PC-3 (cell line): ENCODE measurements at regions not wholly inside any gene's neighbourhood (a gene's known extent, or its start where the extent isn't known, plus 50 kb on each side); places are given as distances from the start of the nearest gene placed in this dataset.
A peak's percentile ranks its signal among the peaks of the same experiment; 100 is the strongest.

Experiments
- ATAC-seq: fragments of 200-7000 bp; cut with Tn5 transposase; 2 replicates; pipeline ENCODE4 v1.9.1; 2020; ENCODE audit warnings: mild to moderate bottlenecking, moderate library complexity
- BruUV-seq: library from RNA; stranded (reverse); fragments of 400-500 nt; replicated peaks from 2 replicates; lab custom pipeline; 2021; lab: Mats Ljungman, UMichigan
- CTCF ChIA-PET: fragments of 300-600 bp; sonication (Branson Sonifier 250); formaldehyde crosslinking; loops from one replicate; lab custom pipeline; 2022; ENCODE audit warnings: antibody characterized with exemption; lab: Charles Lee
- POLR2A ChIA-PET: fragments of 300-600 bp; sonication (Branson Sonifier 250); formaldehyde crosslinking; loops from one replicate; lab custom pipeline; 2022; ENCODE audit warnings: antibody characterized with exemption; ENCODE audit not compliant: unreplicated experiment; lab: Charles Lee
- DNase-seq: peaks from one replicate; pipeline ENCODE4 v3.0.0-alpha.2; 2015
- H2AFZ ChIP-seq: fragments of 300-600 bp; sonication (generic); 2 replicates; pipeline ENCODE4 v1.6.0; 2016; ENCODE audit warnings: antibody characterized with exemption, low read length
- H3F3A ChIP-seq: fragments of 300-600 bp; sonication (generic); one replicate; pipeline ENCODE4 v1.6.0; 2017; ENCODE audit warnings: antibody characterized with exemption, low read length, control low read depth, mild to moderate bottlenecking; ENCODE audit not compliant: unreplicated experiment
- H3K27ac ChIP-seq: fragments of 300-600 bp; sonication (generic); 2 replicates; pipeline ENCODE4 v1.5.1; 2016; ENCODE audit warnings: mild to moderate bottlenecking, low read length
- H3K27me3 ChIP-seq: fragments of 300-600 bp; sonication (generic); 2 replicates; pipeline ENCODE4 v1.6.1; 2016; ENCODE audit warnings: low read length, mixed read lengths
- H3K36me3 ChIP-seq: fragments of 300-600 bp; sonication (generic); 2 replicates; pipeline ENCODE4 v1.6.1; 2016; ENCODE audit warnings: low read depth, mixed run types, low read length, mixed read lengths
- H3K4me1 ChIP-seq: fragments of 300-600 bp; sonication (generic); 2 replicates; pipeline ENCODE4 v1.5.1; 2016; ENCODE audit warnings: low read length; ENCODE audit not compliant: insufficient read depth
- H3K4me2 ChIP-seq: fragments of 300-600 bp; sonication (generic); 2 replicates; pipeline ENCODE4 v1.6.0; 2016; ENCODE audit warnings: low read length
- H3K4me3 ChIP-seq: fragments of 300-600 bp; sonication (generic); 2 replicates; pipeline ENCODE4 v1.5.1; 2016; ENCODE audit warnings: mild to moderate bottlenecking, low read length, mixed read lengths
- H3K79me2 ChIP-seq: fragments of 300-600 bp; sonication (generic); 2 replicates; pipeline ENCODE4 v1.6.1; 2017; ENCODE audit warnings: low read length, mixed read lengths
- H3K9ac ChIP-seq: fragments of 300-600 bp; sonication (generic); 2 replicates; pipeline ENCODE4 v1.6.0; 2016; ENCODE audit warnings: mild to moderate bottlenecking, low read length
- H3K9me2 ChIP-seq: fragments of 300-600 bp; sonication (generic); replicated peaks from 2 replicates; pipeline ENCODE4 v1.6.1; 2016; ENCODE audit warnings: mixed run types, low read length, mixed read lengths
- H3K9me3 ChIP-seq: fragments of 300-600 bp; sonication (generic); 2 replicates; pipeline ENCODE4 v1.6.1; 2016; ENCODE audit warnings: low read length, mixed read lengths
- H4K20me1 ChIP-seq: fragments of 300-600 bp; sonication (generic); 2 replicates; pipeline ENCODE4 v1.6.1; 2016; ENCODE audit warnings: low read length, mixed read lengths
- EZH2 ChIP-seq: fragments of 300-600 bp; sonication (generic); IDR thresholded peaks from one replicate; pipeline ENCODE4 v1.6.1; 2017; ENCODE audit warnings: antibody characterized with exemption, mild to moderate bottlenecking, low read length; ENCODE audit not compliant: unreplicated experiment
- EZH2phosphoT487 ChIP-seq: fragments of 300-600 bp; sonication (generic); IDR thresholded peaks from 2 replicates; pipeline ENCODE4 v1.6.1; 2018; ENCODE audit warnings: mild to moderate bottlenecking, antibody characterized with exemption, low read length, borderline replicate concordance
- intact Hi-C: fragments of 100-400 bp; cut with micrococcal nuclease; formaldehyde crosslinking; loops from 2 replicates; pipeline ENCODE4 v1.9.0; 2023
- TF ChIP-seq, protein P1 (sequence below): fragments of 300-600 bp; sonication (generic); conservative IDR thresholded peaks from 2 replicates; pipeline ENCODE4 v1.5.1; 2017; ENCODE audit warnings: antibody characterized with exemption, low read depth, mild to moderate bottlenecking, low read length

DNA sequence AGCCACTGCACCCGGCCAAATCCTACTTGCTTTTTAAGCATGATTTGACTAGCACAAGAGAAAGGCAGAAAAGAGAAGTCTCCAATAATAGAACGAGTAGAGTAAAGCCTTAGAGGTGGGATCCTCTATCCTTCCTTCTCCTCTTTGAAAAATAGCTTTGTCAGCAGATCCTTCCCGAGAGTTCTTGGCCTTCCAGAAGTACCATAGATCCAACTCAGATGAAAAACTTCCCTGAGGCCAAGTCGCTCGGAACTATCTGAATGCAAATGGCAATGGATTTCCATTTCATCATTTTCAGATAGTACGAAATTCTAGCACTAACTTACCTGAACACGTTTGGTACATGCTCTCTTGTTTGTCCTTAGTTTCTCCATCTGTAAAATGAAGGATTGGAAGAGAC lies 52.0 kb upstream of the SLIT3 start:
- TF ChIP-seq, protein P1, sequence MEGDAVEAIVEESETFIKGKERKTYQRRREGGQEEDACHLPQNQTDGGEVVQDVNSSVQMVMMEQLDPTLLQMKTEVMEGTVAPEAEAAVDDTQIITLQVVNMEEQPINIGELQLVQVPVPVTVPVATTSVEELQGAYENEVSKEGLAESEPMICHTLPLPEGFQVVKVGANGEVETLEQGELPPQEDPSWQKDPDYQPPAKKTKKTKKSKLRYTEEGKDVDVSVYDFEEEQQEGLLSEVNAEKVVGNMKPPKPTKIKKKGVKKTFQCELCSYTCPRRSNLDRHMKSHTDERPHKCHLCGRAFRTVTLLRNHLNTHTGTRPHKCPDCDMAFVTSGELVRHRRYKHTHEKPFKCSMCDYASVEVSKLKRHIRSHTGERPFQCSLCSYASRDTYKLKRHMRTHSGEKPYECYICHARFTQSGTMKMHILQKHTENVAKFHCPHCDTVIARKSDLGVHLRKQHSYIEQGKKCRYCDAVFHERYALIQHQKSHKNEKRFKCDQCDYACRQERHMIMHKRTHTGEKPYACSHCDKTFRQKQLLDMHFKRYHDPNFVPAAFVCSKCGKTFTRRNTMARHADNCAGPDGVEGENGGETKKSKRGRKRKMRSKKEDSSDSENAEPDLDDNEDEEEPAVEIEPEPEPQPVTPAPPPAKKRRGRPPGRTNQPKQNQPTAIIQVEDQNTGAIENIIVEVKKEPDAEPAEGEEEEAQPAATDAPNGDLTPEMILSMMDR = no peak
- no peak for TF ChIP-seq EZH2phosphoT487
- H3K9me3 ChIP-seq = no peaks in the 10 kb centered on the region
- H3K27ac ChIP-seq = no peak overlapping the region
- no peaks in the 10 kb centered on the region for H4K20me1 ChIP-seq
- no peak overlapping the region for H2AFZ ChIP-seq
- no peak overlapping the region for H3K9ac ChIP-seq
- intact Hi-C loops = no loop called here
- DNase-seq (no peak), ATAC-seq (no peak)
- CTCF ChIA-PET = no interaction called here
- H3F3A ChIP-seq = peaks cover 9% of the 10 kb centered on the region
- POLR2A ChIA-PET = no interaction called here
- peaks cover 60% of the 10 kb centered on the region for H3K4me1 ChIP-seq
- H3K4me3 ChIP-seq = no peak overlapping the region
- H3K4me2 ChIP-seq = no peak overlapping the region
- H3K9me2 ChIP-seq = no peaks in the 10 kb centered on the region
- no TSS peak for BruUV-seq
- no peaks in the 10 kb centered on the region for H3K79me2 ChIP-seq
- H3K36me3 ChIP-seq = no peaks in the 10 kb centered on the region
- H3K27me3 ChIP-seq = no peaks in the 10 kb centered on the region

DNA sequence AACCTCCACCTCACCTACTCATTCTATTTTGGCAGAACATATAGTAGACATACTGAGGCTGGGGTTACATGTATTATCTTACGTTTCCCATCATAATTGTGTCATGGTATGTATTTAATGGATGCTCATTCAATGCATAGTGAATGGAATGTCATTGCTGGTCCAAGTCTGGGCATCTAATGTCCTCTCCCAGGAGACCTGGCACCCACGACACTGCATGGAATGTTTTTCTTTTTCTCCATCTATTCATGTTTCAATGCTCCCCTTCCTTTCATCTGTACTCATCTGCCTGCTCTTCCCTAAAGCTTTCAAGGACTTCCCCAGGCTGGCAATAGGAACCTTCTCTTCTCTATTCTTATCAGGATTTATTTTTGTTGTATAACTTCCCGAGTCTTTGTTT lies 50.8 kb upstream of the SLIT3 start:
- Histone ChIP-seq H3K4me1 (peaks cover 60% of the 10 kb centered on the region), H3K9me2 (no peaks in the 10 kb centered on the region), H3K27me3 (no peaks in the 10 kb centered on the region), H3K79me2 (no peaks in the 10 kb centered on the region), H3K4me2 (peak overlapping the region; percentile 56), H3K36me3 (no peaks in the 10 kb centered on the region), H3F3A (peaks cover 9% of the 10 kb centered on the region), H3K9ac (no peak overlapping the region), H3K9me3 (no peaks in the 10 kb centered on the region), H3K27ac (peak overlapping the region; percentile 88), H2AFZ (no peak overlapping the region), H4K20me1 (no peaks in the 10 kb centered on the region), H3K4me3 (no peak overlapping the region)
- DNase-seq (no peak), ATAC-seq (no peak)
- BruUV-seq = no TSS peak
- TF ChIP-seq EZH2phosphoT487 = no peak
- no peak for TF ChIP-seq EZH2
- TF ChIP-seq, protein P1 = no peak
- intact Hi-C loops = no loop called here
- POLR2A ChIA-PET = no interaction called here
- CTCF ChIA-PET = no interaction called here

- ChIA-PET POLR2A (interaction anchor here (0.8 kb wide), 1 partner anchor 267 kb away, joined by 6 read pairs; no protein-coding TSS in a partner anchor), CTCF (no interaction called here)
- Histone ChIP-seq H3K4me1 (peaks cover 60% of the 10 kb centered on the region), H3K4me3 (peak overlapping the region; percentile 8; the same call in 1 of the 2 replicates), H3K9ac (peak overlapping the region; percentile 43; the same call in 1 of the 2 replicates), H3K27me3 (no peaks in the 10 kb centered on the region), H3K9me3 (no peaks in the 10 kb centered on the region), H3K27ac (peak overlapping the region; percentile 88), H3K79me2 (no peaks in the 10 kb centered on the region), H4K20me1 (no peaks in the 10 kb centered on the region), H3K9me2 (no peaks in the 10 kb centered on the region), H2AFZ (no peak overlapping the region), H3K36me3 (no peaks in the 10 kb centered on the region), H3F3A (peaks cover 9% of the 10 kb centered on the region), H3K4me2 (peak overlapping the region; percentile 56)
- intact Hi-C loops = no loop called here
- ATAC-seq = peak; percentile 78
- TF ChIP-seq EZH2 (no peak), EZH2phosphoT487 (no peak)
- TF ChIP-seq, protein P1 = no peak
- no TSS peak for BruUV-seq
- peak; percentile 99 for DNase-seq
These were observed 49.9 kb upstream of the SLIT3 start for GRCh38 chr5:169350759-169351240.
